CD4-positive, alpha-beta T cell (primary cell): ENCODE measurements at regions not wholly inside any gene's neighbourhood (a gene's known extent, or its start where the extent isn't known, plus 50 kb on each side); places are given as distances from the start of the nearest gene placed in this dataset.

Experiments used
- ATAC-seq: fragments of 200-7000 bp; cut with Tn5 transposase; one replicate; pipeline ENCODE4 v1.10.0; 2022; ENCODE audit warnings: mild to moderate bottlenecking; ENCODE audit not compliant: poor library complexity
- CTCF ChIA-PET: fragments of 350-600 bp; sonication (Branson Sonifier 250); formaldehyde crosslinking; loops from one replicate; lab custom pipeline; 2021; ENCODE audit warnings: antibody characterized with exemption, inconsistent platforms; lab: Charles Lee
- POLR2A ChIA-PET: fragments of 350-600 bp; sonication (Branson Sonifier 250); formaldehyde crosslinking; loops from one replicate; lab custom pipeline; 2021; ENCODE audit warnings: antibody characterized with exemption, inconsistent platforms; lab: Charles Lee
- DNase-seq, 14 experiments: peaks; one replicate each; pipeline ENCODE4 v3.0.0-alpha.2; 2013 to 2020; ENCODE audit warnings: mixed read lengths in 2 of 14
- H3K27ac ChIP-seq, 2 donors: one replicate each; pipeline versions ENCODE4 v1.5.1 to v1.7.0; 2013; ENCODE audit warnings: low read length in 2 of 2, low read depth in 1 of 2, mild to moderate bottlenecking in 1 of 2
- H3K27me3 ChIP-seq, 2 experiments: 1 replicate in 1 of 2; 2 replicates in 1 of 2; pipeline versions ENCODE4 v1.6.1 to v1.7.0; 2013; ENCODE audit warnings: low read length in 2 of 2, control low read depth in 1 of 2, mild to moderate bottlenecking in 1 of 2, moderate library complexity in 1 of 2; ENCODE audit not compliant: insufficient read depth in 2 of 2, control insufficient read depth in 1 of 2
- H3K36me3 ChIP-seq: one replicate; pipeline ENCODE4 v1.6.1; 2013; ENCODE audit warnings: low read length, control low read depth; ENCODE audit not compliant: insufficient read depth
- H3K4me1 ChIP-seq: one replicate; pipeline ENCODE4 v1.6.1; 2013; ENCODE audit warnings: low read length, control low read depth; ENCODE audit not compliant: insufficient read depth
- H3K4me3 ChIP-seq: one replicate; pipeline ENCODE4 v1.5.1; 2013; ENCODE audit warnings: mild to moderate bottlenecking, low read length, moderate library complexity
- H3K9me3 ChIP-seq, 2 experiments: 1 replicate in 1 of 2; 2 replicates in 1 of 2; pipeline versions ENCODE4 v1.6.1 to v1.7.0; 2013; ENCODE audit warnings: low read length in 2 of 2, mild to moderate bottlenecking in 2 of 2, control low read depth in 1 of 2, moderate library complexity in 1 of 2; ENCODE audit not compliant: control insufficient read depth in 1 of 2, insufficient read depth in 1 of 2
- H3K27ac Mint-ChIP-seq: one replicate; pipeline ENCODE4 v1.8.0; 2020; ENCODE audit warnings: mixed read lengths
- H3K27me3 Mint-ChIP-seq: one replicate; pipeline ENCODE4 v1.8.0; 2021; ENCODE audit warnings: mixed read lengths
- H3K36me3 Mint-ChIP-seq: one replicate; pipeline ENCODE4 v1.8.0; 2021; ENCODE audit warnings: low read depth, mixed read lengths
- H3K4me1 Mint-ChIP-seq: one replicate; pipeline ENCODE4 v1.8.0; 2021; ENCODE audit warnings: low read depth, mixed read lengths
- H3K4me3 Mint-ChIP-seq: one replicate; pipeline ENCODE4 v1.8.0; 2020; ENCODE audit warnings: mild to moderate bottlenecking, mixed read lengths
- H3K9me3 Mint-ChIP-seq: one replicate; pipeline ENCODE4 v1.8.0; 2020; ENCODE audit warnings: mixed read lengths
- intact Hi-C, 2 experiments: fragments of 100-400 bp; cut with DNase I in 1 of 2; cut with micrococcal nuclease in 1 of 2; formaldehyde crosslinking; loops; one replicate each; pipeline versions ENCODE4 v1.15.1 to v1.9.0; 2023 to 2025; cut with DNase I, micrococcal nuclease
- TF ChIP-seq, protein P1 (sequence below): fragments of 200-600 bp; IDR thresholded peaks from one replicate; pipeline ENCODE4 v1.8.0; 2022; ENCODE audit warnings: antibody characterized with exemption, mild to moderate bottlenecking

DNA sequence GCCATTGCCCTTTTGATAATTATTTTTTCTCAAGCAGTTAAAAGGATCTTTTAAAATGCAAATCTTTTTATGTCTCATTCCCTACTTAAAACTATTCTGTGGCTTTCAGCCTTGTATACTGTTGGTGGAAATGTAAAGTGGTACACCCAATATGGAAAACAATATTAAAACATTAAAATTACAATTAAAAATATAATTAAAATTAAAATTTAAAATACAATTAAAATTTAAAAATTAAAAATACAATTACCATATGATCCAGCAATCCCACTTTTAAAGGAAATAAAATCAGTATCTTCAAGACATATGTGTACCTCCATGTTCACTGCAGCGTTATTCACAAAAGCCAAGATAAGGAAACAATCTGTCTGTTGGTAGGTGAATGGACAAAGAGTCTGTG is 340.8 kb upstream of the TOM1L1 start:
- Mint-ChIP-seq H3K4me3 (no peak overlapping the region), H3K4me1 (no peaks in the 10 kb centered on the region), H3K27ac (no peak overlapping the region), H3K27me3 (no peaks in the 10 kb centered on the region), H3K9me3 (peaks cover 14% of the 10 kb centered on the region), H3K36me3 (no peaks in the 10 kb centered on the region)
- CTCF ChIA-PET = no interaction called here
- no peak overlapping the region for H3K27ac ChIP-seq
- intact Hi-C loops = no loop called here
- TF ChIP-seq, protein P1, sequence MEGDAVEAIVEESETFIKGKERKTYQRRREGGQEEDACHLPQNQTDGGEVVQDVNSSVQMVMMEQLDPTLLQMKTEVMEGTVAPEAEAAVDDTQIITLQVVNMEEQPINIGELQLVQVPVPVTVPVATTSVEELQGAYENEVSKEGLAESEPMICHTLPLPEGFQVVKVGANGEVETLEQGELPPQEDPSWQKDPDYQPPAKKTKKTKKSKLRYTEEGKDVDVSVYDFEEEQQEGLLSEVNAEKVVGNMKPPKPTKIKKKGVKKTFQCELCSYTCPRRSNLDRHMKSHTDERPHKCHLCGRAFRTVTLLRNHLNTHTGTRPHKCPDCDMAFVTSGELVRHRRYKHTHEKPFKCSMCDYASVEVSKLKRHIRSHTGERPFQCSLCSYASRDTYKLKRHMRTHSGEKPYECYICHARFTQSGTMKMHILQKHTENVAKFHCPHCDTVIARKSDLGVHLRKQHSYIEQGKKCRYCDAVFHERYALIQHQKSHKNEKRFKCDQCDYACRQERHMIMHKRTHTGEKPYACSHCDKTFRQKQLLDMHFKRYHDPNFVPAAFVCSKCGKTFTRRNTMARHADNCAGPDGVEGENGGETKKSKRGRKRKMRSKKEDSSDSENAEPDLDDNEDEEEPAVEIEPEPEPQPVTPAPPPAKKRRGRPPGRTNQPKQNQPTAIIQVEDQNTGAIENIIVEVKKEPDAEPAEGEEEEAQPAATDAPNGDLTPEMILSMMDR = no peak
- H3K36me3 ChIP-seq = no peaks in the 10 kb centered on the region
- no peaks in the 10 kb centered on the region for H3K9me3 ChIP-seq
- no peaks in the 10 kb centered on the region for H3K4me1 ChIP-seq
- no peaks in the 10 kb centered on the region for H3K27me3 ChIP-seq
- POLR2A ChIA-PET = no interaction called here
- no peak for DNase-seq
- H3K4me3 ChIP-seq = no peak overlapping the region
- no peak for ATAC-seq

- no peaks in the 10 kb centered on the region for H3K27me3 Mint-ChIP-seq
- peaks cover 20% of the 10 kb centered on the region for H3K9me3 Mint-ChIP-seq
- ATAC-seq = no peak
- no peaks in the 10 kb centered on the region for H3K4me1 ChIP-seq
- no peak for DNase-seq
- intact Hi-C loops = no loop called here
- no peak overlapping the region for H3K27ac ChIP-seq
- H3K36me3 ChIP-seq = no peaks in the 10 kb centered on the region
- POLR2A ChIA-PET = no interaction called here
- H3K4me3 ChIP-seq = no peak overlapping the region
- no peak overlapping the region for H3K27ac Mint-ChIP-seq
- H3K9me3 ChIP-seq = peaks cover 10 to 13% of the 10 kb centered on the region in 2 experiments
- no peaks in the 10 kb centered on the region for H3K27me3 ChIP-seq
- TF ChIP-seq, protein P1 = no peak
- no peaks in the 10 kb centered on the region for H3K36me3 Mint-ChIP-seq
- CTCF ChIA-PET = no interaction called here
- H3K4me3 Mint-ChIP-seq = no peak overlapping the region
- no peaks in the 10 kb centered on the region for H3K4me1 Mint-ChIP-seq
These were observed 292.0 kb upstream of the TOM1L1 start for GRCh38 chr17:54608634-54609155.

GRCh38 chr17:54620399-54620978 is 280.2 kb upstream of the TOM1L1 start:
- no peak for ATAC-seq
- TF ChIP-seq, protein P1 = no peak
- H3K9me3 ChIP-seq = peaks cover 0 to 7% of the 10 kb centered on the region in 2 experiments

More at GRCh38 chr17:54620399-54620978, 280.2 kb upstream of the TOM1L1 start:
- no peaks in the 10 kb centered on the region for H3K4me1 Mint-ChIP-seq
- no peaks in the 10 kb centered on the region for H3K36me3 Mint-ChIP-seq
- H3K27me3 ChIP-seq = no peaks in the 10 kb centered on the region
- intact Hi-C loops = loop anchor here in 1 of 2 experiments (10.0 kb wide), 1 partner anchor 64 kb away; no protein-coding TSS in a partner anchor
- H3K4me3 Mint-ChIP-seq = no peak overlapping the region
- no peak overlapping the region for H3K4me3 ChIP-seq
- peaks cover 12% of the 10 kb centered on the region for H3K9me3 Mint-ChIP-seq
- H3K27me3 Mint-ChIP-seq = no peaks in the 10 kb centered on the region
- no peaks in the 10 kb centered on the region for H3K4me1 ChIP-seq
- H3K36me3 ChIP-seq = no peaks in the 10 kb centered on the region
- no peak for DNase-seq
- H3K27ac Mint-ChIP-seq = no peak overlapping the region
- CTCF ChIA-PET = no interaction called here
- POLR2A ChIA-PET = no interaction called here
- H3K27ac ChIP-seq = no peak overlapping the region
